Renal cortical epithelial cell (primary cell): ENCODE measurements at regions not wholly inside any gene's neighbourhood (a gene's known extent, or its start where the extent isn't known, plus 50 kb on each side); places are given as distances from the start of the nearest gene placed in this dataset.

ENCODE experiments used
- DNase-seq: peaks from one replicate; pipeline ENCODE4 v3.0.0-alpha.2; 2011; ENCODE audit warnings: low read depth

DNA sequence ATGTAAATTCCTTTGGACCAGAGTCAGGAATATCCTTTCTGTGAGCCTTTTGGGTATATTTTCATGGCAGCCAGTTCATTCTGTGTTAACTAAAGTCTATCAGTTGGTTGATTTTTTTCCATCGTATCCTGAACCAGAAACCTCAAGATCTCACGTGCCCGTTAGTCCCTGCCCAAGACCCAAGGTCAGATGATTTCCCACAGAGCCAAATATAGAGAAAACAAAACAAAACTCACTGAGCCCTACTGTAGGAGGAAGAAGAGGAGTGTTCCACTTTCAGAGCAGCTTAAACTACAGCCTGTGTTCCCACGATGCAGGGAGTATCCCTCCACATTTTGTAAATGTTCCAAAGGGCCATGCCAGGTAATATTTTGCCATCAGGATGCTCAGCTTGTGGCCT lies 96.0 kb upstream of the ADO start:
- DNase-seq = no peak

GRCh38 chr10:62709200-62709599 lies 95.3 kb upstream of the ADO start:
- no peak for DNase-seq

DNA sequence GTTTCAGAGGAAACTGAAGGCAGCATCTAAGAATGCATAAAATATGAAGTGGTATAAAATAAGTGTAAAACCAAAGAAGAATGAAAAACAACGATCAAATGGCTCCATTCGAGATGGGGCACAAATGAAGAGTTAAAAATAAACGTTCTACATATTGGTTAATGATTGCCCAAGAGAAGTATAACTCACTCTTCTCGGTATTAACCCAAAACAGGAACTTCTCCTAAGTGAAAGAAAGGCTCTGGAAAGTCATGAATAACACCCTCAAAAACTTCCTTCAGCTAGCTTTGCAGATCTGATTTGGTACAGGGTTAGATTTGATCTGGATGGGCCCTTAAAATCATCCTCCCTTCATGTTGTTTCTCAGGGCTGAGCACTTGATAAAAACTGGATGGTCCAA lies 94.3 kb upstream of the ADO start:
- no peak for DNase-seq

DNA sequence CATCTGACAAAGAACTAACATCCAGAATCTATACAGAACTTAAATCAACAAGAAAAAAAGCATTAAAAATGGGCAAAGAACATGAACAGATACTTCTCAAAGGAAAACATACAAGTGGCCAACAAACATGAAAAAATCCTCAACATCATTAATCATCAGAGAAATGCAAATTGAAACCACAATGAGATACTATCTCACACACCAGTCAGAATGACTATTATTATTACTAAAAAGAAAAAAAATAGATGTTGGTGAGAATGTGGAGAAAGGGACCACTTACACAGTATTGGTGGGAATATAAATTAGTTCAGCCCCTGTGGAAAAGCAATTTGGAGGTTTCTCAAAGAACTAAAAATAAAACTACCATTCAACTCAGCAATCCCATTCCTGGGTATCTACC lies 89.1 kb upstream of the ADO start:
- no peak for DNase-seq

- DNase-seq = no peak
Observed at GRCh38 chr10:62718585-62718984, 85.9 kb upstream of the ADO start.

- no peak for DNase-seq
Observed at GRCh38 chr10:62719061-62719460, 85.5 kb upstream of the ADO start.

DNA sequence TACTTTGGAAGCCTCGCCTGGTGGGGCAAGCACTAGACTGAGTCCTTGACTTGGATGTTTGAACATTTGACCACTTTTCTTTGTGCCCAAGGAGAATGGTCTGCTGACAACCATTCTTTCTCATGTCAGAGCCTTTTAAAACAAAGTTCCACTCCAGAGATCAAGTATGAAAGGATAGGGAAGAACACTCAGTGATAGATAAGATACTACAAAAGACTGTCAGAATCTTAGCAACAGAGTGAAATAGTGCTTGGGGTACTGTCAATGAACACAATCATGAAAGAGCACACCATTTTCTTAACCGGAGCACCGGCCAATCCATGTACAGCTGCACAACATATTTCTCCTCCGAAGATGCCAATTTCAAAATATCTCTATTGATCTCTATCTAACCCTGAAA lies 82.8 kb upstream of the ADO start:
- DNase-seq = no peak

DNA sequence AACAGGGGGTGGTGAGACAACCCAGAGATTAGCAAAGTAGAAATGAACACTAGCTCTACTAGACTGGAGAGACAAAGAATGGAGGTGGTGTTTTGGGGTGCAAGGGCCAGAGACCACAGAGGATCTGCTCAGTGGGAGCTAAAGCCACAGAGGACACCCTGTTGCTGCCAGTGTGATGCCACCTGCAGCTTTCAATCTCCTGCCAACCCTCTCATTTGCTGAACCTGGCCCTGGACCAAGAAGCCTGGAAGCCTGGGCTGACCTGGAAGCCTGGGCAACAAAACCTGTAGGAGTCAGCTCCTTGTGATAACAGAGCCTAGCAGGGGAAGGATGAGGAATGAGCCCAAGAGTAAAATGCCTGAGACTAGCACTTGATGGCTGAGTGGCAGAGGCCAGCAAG lies 81.1 kb upstream of the ADO start:
- DNase-seq = no peak

DNA sequence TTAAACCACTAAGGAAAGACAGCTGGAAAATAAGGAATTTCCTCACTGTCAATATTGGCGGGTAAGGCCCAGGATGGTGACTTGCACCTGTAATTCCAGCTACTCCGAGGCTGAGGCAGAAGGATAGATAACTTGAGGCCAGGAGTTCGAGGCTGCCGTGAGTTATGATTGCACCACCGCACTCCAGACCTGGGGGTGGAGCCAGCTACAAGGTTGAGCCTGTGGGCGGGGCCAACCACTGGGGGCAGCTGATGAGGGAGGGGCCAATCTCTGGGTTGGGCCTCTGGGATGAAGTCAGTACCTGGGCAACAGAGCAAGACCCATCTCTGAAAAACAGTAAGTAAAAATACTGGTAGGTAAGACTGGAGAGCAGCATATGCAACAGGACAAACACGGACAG lies 80.1 kb upstream of the ADO start:
- DNase-seq = no peak

DNA sequence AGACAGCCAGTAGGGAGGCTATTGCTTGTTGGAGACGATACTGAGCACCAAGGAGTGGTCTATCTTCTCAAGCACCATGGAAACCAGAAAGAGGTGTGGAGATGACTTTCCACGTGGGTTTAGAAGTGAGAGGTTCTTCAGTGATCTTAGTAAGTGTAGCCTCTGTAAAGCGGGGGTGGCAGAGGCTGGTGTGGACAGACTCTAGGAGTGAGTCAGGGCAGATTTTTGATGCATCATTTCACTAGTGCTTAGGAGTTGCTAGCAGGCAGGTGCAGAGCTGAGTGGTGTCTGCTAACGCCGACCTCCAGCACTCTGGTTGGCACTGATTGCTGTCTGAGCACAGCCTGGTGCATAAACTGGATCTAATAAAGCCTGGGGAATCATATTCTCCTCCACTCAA lies 78.4 kb upstream of the ADO start:
- DNase-seq = peak; percentile 12

- DNase-seq = no peak
Observed at GRCh38 chr10:62726638-62727037, 77.9 kb upstream of the ADO start.

DNA sequence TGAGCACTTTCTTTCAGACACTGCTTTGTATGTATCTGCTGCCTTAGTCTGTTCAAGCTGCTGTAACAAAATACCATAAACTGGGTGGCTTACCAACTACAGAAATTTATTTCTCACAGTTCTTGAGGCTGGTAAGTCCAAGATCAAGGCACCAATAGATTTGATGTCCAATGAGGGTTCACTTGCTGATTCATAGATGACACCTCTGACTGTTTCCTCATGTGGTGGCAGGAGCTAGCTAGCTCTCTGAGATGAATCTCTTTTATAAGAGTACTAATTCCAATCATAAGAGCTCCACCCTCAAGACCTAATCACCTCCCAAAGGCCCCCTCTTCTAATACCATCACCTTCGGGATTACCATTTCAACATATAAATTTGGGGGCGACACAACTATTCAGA lies 76.6 kb upstream of the ADO start:
- no peak for DNase-seq

DNA sequence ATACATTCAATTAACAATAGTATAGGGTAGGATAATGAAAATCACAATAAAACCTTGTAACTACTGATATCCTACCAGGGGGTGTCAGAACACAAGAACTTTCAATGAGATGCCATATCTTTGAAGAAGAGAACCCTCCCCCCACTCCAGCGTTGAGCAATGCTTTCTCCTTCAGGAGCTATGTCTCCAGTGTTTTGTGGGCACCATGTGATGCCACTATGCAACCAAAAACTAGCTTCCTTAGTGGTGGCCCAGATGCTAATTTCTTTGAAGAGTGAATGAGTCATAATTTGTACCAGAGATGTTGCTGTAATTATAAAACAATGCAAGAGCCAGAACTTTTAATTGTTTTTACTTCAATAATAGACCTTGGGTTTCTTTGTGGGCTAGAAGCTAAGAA lies 76.0 kb upstream of the ADO start:
- peak; percentile 85 for DNase-seq

- DNase-seq = peak; percentile 95
Observed at GRCh38 chr10:62732841-62733653, 71.5 kb upstream of the ADO start.

DNA sequence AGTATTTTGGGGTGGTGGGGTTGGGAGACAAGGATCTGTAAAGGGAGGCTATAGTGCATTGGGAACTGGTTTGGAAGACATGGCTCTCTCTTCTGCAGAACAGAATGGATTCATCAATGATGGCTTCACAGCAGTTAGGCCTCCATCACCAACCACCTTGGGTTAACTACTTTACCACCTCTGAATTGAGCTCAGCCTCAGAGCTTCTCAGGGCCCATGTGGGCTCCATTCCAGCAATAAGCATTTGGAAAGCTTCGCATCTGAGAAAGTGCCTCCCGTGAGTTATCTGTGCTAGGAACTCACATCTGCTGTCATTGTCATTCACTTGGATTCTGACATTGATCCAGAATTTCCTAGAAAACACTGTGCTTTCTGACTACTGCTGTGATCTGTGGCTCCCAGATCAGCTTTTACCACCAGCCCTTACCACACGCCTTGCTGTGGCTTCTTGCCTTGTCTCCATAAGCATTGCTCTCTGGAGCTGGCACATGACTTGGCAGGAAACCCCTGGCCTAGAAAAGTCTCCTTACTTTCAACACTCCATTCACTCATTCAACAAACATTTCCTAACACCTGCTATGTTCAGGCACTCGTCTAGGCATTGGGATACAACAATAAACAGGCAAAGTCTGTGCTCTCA lies 70.7 kb upstream of the ADO start:
- peak; percentile 62 for DNase-seq

GRCh38 chr10:62734781-62735463 lies 69.6 kb upstream of the ADO start:
- no peak for DNase-seq

DNA sequence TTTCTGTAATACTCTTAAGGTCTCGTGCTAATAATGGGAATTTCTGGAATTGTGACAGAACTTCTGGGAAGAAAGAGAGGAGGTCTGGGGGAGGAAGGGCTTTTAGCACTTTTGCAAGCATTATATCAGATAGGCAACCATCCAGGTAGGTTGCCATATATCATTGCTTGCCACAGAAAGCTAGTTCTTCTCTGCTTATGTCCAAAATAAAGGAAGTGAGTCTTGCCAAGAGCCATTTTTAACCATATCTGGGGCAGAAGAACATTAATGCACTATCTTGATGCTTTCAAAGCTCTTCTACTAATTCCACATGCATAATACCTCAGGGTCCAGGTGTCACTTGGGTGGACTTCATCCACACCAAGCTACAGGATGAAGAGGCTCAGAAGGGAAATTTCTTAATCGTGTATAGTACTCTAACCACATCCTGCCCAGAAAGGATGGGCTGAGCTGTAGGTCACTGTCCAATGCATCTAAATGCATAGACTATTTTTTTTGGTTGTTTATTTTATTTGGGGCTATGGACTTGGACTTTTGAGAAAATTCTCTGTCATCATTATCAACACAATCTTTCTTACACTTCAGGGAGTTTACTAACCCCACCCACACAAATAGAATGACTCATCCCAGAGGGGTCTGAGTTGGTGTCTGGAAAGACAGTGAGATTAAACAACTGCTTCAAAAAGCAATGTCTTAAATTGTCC lies 68.9 kb upstream of the ADO start:
- peak; percentile 66 for DNase-seq

DNA sequence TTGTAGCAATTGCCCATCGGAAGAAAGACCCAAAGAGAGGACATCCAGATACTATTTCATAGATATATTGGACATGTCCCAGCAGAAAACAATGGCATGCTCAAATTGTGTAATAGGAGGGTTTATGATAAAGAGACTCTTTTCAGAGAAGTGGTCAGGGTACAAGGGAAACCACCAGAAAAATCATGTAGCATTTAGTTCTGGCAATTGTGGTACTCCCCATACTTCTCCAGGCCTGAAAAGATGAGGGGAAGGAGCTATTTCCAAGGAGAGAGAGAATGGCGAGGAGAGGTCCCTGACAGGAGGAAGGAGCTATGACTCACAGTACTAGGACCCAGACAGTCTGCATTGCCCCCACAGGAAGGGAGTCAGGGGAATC lies 68.4 kb upstream of the ADO start:
- no peak for DNase-seq

- DNase-seq = peak; percentile 51
Observed at GRCh38 chr10:62738916-62739315, 65.6 kb upstream of the ADO start.

DNA sequence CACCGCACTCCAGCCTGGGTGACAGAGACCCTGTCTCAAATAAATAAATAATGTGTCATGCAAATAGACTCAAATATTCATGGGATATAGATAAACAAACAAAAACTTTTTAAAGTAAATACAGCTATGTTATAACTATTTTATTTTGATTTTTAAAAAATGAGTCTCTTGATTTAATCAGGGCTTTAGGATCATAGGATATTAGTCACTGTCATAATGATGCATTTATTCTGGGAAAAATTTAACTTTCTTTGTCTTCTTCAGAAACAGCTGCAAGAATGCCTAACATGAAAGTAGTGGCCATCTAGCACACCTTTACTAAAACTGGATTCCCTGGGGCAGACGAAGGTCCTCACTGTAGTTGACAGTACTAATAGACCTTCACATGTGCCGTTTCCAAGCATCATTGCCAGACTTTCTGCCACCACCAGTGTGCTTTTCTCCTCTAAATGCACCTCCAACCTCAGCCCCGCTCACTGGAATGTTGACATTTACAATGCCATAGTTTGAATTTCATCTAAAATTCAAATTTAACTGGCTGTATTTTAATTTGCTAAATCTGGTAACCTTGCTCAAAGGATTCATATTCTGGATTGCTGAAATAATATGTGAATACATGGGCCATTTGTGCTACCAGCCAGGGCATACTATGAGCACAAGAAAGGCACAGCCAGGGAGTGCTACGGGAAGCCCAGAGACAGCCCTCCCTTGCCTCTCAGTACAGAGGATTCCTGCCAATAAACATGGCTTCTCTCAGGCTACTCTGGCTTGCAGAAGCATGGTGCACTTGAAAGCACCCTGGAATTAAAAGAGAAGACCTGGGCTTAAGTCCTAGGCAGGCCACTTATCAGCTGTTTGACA lies 63.4 kb upstream of the ADO start:
- no peak for DNase-seq

- no peak for DNase-seq
Observed at GRCh38 chr10:62741996-62742395, 62.5 kb upstream of the ADO start.
